T-helper 1 cell (primary cell): ENCODE measurements at regions not wholly inside any gene's neighbourhood (a gene's known extent, or its start where the extent isn't known, plus 50 kb on each side); places are given as distances from the start of the nearest gene placed in this dataset.

Experiments
- DNase-seq, 5 donors: peaks; one replicate each; pipeline ENCODE4 v3.0.0-alpha.2; 2012 to 2020

GRCh38 chr4:180189666-180190065 is 2053.5 kb upstream of the TENM3 start:
- DNase-seq, result no peak

DNA sequence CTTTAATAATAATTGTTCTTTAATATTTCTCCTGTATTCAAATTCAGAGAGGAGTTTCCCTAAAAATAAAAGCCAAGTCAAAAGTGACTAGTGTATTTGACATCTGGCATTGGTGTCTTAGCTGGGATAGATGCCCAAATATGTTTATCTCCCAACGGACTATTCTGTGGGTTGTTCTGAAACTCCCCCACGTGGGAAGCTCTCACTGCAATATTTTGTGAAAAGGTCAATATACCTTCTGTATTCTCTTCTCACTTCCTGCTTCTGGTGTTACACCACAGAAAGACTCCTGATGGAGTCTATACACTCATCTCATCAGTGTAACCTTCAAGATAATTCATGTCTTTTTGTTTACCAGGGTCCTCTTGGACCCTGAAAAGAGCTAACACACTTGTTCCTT is 2052.8 kb upstream of the TENM3 start:
- DNase-seq, result no peak

DNA sequence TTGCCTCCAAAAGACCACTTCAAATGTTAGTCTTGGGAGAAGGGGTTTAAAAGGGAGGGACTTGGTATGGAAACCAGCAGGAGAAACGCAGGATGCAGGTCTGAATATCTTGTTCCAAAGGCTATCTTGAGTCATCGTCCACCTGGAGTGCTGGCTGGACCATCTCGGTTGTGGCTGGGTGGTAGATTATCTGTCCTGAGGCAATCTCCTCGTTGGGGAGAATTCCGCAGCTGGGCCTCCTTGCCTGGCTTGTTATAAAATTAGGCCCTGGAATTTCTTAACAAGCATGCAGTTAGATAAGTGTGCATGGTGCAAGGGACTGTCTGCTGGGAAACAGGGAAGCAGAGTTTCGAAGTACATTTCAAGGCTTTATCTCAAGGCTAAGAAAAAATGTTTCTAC is 2045.7 kb upstream of the TENM3 start:
- no peak for DNase-seq

DNA sequence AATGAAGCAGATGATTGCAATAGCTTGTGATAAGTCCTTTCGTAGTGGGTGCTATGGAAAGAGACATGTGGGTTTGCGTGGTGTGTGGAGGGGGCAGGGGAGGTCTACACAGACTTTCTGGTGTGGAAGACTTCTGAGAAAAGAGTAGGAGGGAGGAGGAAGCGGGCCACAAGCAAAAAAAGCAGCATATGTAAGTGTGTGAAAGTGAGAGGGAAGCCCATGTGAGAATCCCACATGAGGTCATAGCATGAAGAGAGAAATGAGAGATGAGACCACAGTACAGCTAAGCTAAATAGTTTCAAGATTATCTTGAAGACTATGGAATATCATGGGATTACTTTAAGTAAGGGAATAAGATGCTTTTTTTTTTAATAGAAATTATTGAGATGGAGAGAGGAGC is 2039.9 kb upstream of the TENM3 start:
- no peak for DNase-seq

GRCh38 chr4:180205276-180205675 is 2037.9 kb upstream of the TENM3 start:
- no peak for DNase-seq

DNA sequence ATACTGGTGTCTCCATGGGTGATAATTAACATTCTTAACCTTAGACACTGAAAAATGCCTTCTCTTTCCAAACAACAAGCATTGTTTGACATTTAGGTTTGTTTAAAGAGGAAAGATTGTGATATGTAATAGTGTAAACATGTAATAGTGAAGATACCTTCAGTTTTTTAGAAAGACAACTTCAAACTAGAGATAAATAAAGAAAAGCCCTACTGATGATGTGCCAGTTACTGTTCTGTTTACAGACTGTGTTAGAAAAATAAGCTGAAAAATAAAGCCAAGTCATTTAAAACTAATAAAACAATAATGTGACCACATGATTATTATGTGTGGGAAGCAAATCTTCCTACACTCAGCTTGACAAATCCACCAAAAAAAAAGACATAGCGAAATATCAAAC is 2035.3 kb upstream of the TENM3 start:
- DNase-seq, result no peak

GRCh38 chr4:180217070-180217469 is 2026.1 kb upstream of the TENM3 start:
- DNase-seq, result no peak

DNA sequence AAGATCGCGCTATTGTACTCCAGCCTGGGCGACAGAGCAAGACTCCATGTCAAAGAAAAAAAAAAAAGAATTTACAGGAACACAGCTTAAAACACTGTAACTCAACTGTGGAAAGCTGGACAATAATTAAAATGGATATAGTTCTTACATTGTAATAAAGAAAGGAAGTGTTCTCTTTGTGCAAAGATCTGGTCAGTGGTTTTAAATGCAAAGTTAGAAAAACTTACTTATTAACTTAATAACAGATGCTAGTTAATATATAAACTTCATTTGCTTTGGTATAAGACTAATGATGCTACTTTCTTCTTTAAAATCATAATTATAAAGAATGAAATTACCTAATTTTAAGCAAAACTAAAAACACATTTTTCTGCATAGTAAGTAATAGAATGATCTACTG is 2024.1 kb upstream of the TENM3 start:
- no peak for DNase-seq

DNA sequence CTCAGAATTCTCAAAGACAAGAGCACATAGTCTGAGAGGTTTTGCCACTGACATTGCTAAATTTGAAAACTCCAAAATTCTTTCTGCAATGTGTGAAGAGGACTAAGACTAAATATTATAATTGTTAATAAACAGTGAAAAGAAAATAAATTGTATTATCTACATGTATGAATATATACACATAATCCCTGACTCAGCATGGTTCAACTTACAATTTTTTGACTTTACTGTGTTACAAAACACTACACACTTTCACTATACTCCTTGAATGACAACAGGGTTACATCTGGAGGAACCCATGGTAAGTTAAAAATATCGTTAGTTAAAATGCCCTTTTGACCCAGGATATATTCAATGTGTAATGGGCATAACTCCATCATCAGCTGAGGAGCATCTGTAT is 2017.2 kb upstream of the TENM3 start:
- DNase-seq, result no peak

DNA sequence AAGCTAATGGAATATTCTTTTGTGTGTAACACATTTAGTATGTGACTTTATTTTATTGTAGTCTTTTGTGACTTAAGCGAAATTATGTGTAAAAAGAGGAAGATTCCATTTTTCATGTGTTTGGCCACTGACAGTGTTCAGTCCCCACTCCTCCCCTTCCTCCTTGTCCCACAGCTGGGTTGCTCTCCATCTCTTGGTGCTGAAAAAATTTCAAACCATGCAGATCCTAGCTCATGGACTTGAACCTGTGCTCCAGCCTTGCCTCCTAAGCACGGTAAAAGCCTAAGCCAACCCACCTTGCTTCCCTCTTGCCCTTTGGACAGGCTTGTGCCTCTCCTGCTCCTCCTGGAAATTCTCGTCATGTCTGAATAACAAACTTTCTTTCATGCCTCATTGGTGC is 2008.5 kb upstream of the TENM3 start:
- DNase-seq, result no peak

DNA sequence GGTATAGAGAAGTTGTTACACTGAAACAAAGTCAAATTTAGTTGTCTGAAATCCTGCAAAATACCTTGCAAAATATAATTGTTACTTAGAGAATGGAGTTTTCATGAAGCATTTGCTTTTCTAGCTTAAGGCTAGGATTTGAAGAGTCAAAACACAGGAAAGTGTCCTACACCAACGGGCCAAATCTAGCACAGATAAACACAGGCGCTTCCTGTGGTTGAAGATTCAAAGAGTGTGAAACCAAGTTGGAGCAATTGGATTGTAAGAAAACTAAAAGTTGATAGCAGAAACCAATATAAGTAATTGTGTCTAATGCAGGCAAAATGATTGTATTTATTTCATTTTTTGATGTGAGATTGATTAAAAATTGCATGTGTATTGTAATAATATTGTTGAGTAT is 2002.5 kb upstream of the TENM3 start:
- DNase-seq, result no peak

DNA sequence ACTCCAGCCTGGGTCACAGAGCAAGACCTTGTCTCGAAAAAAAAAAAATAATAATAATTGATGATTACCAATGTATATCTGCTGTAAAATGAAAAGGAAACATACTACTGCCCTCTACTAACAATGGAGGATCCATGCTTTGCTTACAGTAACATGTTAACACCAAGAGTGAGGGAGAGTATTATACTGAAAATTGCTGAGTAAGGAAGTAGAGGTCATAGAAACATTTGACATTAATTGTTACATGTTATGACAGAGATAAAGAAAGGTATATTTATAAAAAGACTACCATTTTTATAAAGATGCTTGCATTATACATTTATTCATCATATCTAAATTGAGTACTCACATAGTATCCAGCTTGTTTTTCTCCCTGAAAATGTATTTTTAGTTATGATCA is 1989.8 kb upstream of the TENM3 start:
- DNase-seq, result no peak

DNA sequence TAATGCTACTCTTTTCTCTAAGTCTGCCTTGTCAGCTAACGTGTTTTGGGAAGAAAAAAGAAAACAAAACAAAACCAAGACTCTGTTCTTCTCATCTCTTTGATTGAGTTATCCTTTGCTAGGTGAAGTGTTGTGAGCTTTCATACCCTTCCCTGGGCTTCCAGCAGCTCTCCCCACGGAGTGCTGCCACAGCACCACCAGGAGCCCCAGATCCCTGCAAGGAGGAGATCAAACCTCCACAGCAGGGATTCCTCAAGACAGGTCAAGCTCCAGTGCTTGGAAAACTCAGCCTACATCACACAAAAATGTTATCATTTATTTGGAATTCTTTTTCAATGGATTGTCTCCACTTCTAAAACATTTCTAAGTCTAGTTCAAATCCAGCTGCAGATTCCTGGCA is 1981.9 kb upstream of the TENM3 start:
- no peak for DNase-seq

GRCh38 chr4:180280076-180280475 is 1963.1 kb upstream of the TENM3 start:
- DNase-seq, result no peak

DNA sequence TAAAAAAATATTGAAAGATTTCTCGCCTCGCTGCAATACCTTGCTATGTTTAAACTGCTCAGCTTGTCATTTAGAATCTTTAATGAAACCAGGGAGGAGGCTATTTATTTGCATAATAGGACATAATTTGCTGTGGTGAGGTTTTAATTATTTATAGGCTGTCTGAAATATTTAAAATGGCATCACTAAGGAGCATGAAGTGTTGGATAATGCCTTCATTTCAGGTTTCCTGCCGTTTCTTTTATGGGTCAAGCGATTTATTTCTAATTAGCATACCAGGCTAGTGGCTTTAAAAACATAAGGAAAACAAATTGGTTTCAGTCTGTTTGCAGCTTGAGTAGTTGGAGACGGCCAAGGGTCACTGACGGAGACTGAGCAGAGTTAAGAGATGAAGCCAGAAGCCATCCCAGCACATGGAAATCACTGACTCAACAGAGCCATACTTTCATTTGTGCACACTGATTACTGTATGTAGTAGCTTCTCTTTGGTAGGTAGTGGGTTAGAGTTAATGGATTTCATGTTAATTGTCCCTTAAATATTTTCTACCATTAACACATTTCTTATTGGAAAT is 1962.4 kb upstream of the TENM3 start:
- DNase-seq, result no peak

GRCh38 chr4:180281724-180282123 is 1961.5 kb upstream of the TENM3 start:
- DNase-seq, result no peak

DNA sequence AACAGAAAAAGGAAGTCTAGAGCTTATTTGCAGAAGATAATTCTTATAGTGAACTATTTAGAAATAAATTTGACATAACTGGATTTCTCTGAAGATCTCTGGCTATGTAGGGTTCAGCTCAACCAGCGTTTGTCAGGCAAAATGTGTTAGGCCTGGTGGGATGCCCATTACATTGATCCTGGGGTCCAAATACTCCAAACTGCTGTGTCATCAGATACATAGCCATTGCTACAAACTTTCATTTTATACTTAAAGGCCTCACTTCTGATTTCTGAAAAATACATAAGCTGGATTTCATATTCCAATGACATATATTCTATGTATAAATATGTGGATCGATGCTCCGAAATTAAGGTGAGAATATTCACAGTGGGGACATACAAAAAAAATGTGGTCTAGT is 1958.9 kb upstream of the TENM3 start:
- no peak for DNase-seq

- DNase-seq, result no peak
Measured at GRCh38 chr4:180285796-180286195, 1957.4 kb upstream of the TENM3 start.

DNA sequence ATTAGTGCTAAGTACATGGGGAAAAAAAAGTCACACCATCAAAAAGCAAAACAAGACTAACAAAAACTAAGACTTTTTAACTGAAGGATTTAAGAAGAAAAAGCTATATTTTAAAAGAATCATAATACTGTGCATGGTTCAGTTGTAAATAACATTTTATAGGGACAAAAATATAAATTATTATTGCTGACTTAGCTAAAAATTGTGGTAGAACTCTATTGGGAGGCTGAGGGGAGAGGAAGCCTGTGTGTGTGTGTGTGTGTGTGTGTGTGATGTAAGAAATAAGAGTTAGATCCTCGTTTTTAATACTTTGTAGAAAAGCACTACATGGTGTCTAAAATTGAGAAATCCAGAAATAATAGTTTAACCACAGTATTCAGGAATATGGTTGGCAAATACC is 1950.9 kb upstream of the TENM3 start:
- no peak for DNase-seq

- no peak for DNase-seq
Measured at GRCh38 chr4:180296036-180296599, 1947.1 kb upstream of the TENM3 start.

GRCh38 chr4:180304321-180304720 is 1938.9 kb upstream of the TENM3 start:
- DNase-seq, result no peak

GRCh38 chr4:180310616-180311015 is 1932.6 kb upstream of the TENM3 start:
- no peak for DNase-seq

DNA sequence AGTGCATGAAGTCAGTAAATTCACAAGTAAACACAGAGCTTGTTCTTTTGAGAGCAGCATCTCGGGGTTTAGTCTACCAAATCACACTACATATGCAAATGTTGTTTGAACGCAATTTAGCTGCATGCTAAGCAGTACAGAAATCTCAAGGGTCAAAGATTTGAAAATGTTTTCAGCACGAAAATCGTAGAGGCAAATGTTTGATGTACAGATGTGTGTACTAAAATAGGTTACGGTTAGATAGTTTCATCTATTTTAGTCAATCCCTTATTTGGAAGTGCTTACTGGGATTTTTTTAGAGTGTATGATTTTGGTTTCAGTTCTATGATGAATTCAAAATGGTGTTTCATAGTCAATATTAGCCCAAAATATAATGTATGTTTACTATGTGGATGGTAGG is 1928.2 kb upstream of the TENM3 start:
- no peak for DNase-seq

DNA sequence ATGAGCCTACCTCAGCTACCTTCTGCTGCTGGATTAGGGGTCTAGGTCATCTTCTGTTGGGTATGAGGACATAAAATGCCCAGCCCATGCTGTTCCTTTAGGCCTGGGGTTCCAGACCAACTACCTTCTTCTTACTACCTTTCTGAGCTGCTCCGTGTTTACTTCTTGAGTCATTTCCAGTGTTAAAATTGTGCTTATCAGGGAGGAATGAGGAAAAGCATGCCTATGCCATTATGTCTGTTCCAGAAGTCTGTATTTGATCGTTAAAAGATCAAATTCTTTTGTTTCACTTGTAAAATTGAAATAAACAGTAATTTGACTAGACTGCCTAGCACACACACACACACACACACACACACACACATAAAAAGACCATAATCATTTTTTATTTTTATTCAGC is 1912.7 kb upstream of the TENM3 start:
- DNase-seq, result no peak

DNA sequence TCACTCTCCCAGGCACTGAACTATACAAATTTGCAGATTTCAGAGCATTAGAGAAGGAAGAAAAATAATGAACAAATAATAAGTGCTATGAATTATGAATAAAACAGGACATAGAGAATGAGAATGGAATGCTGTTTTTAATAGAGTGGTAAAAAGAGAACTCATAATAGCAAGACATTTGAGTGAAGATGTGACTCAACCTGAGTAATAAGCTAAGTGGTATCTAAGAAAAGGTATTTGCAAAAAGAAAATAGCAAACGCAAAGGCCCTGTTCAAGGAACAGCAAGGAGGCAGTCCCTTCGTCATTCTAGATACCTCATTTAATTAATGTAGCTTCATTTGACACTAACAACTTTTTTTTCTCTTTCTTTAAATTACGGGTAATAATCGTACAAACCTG is 1910.0 kb upstream of the TENM3 start:
- no peak for DNase-seq

DNA sequence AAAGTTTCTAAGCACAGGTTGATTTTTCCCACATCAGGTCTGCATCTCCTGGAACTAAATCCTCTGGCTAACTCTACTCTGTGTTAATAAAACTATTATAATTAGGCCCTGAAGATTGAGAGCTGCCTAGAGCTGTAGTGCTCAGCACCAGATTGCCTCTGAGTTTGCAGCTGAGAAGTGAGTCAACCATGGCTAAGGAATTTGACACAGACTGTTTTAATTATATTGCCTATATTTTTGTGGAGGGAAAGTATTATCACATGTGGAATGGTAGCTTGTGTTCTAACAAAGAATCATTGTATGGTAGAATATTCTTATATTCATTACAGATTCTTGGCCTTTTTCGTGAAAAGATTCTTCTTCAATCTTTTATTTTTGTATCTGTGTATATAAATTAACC is 1907.6 kb upstream of the TENM3 start:
- DNase-seq, result no peak
